ENCODE measurements at regions not wholly inside any gene's neighbourhood (a gene's known extent, or its start where the extent isn't known, plus 50 kb on each side); places are given as distances from the start of the nearest gene placed in this dataset.
"Not testable (repeated sequence)": the region's sequence is repeated elsewhere in the genome, so short reads cannot be mapped to it uniquely, and the experiment has no call there.

GRCh38 chr19:14275823-14276222 is 69.9 kb upstream of the ADGRL1 start:
- not testable (repeated sequence) for TF ChIP-seq POLR2A (IDR thresholded peaks at IDR 0.05; ENCODE audit: low read length); GATA1 (IDR thresholded peaks at IDR 0.05; ENCODE audit: low read depth, low read length)
